Fibroblast of mammary gland (primary cell): ENCODE measurements at regions not wholly inside any gene's neighbourhood (a gene's known extent, or its start where the extent isn't known, plus 50 kb on each side); places are given as distances from the start of the nearest gene placed in this dataset.

ENCODE experiments used
- DNase-seq: peaks from one replicate; pipeline ENCODE4 v3.0.0-alpha.2; 2010; ENCODE audit warnings: low read depth
- H3K4me3 ChIP-seq: 2 replicates; pipeline ENCODE4 v1.5.1; 2011; ENCODE audit warnings: low read depth, mild to moderate bottlenecking, low read length, moderate library complexity; ENCODE audit not compliant: control insufficient read depth
- CTCF ChIP-seq: conservative IDR thresholded peaks from 2 replicates; pipeline ENCODE4 v1.5.1; 2011; ENCODE audit warnings: low read depth, low read length, inconsistent platforms; ENCODE audit not compliant: control insufficient read depth, insufficient read depth

GRCh38 chr6:48881551-48881950, 581.5 kb downstream of the MMUT start:
- peak; percentile 53 for DNase-seq
- TF ChIP-seq CTCF: no peak
- no peak overlapping the region for H3K4me3 ChIP-seq

GRCh38 chr6:48869595-48869994, 593.5 kb downstream of the MMUT start:
- no peak for TF ChIP-seq CTCF
- no peak for DNase-seq
- H3K4me3 ChIP-seq: no peak overlapping the region

- TF ChIP-seq CTCF: no peak
- DNase-seq: no peak
- H3K4me3 ChIP-seq: no peak overlapping the region
Observed at GRCh38 chr6:48866682-48867081, 596.4 kb downstream of the MMUT start.

GRCh38 chr6:48860175-48860574, 602.9 kb downstream of the MMUT start:
- TF ChIP-seq CTCF: no peak
- no peak for DNase-seq

GRCh38 chr6:48859562-48860123, 603.4 kb downstream of the MMUT start:
- DNase-seq: no peak
- no peak for TF ChIP-seq CTCF

More at GRCh38 chr6:48860175-48860574, 602.9 kb downstream of the MMUT start:
- H3K4me3 ChIP-seq: no peak overlapping the region

GRCh38 chr6:48845219-48845618, 617.8 kb downstream of the MMUT start:
- H3K4me3 ChIP-seq: no peak overlapping the region
- DNase-seq: no peak
- no peak for TF ChIP-seq CTCF

More at GRCh38 chr6:48859562-48860123, 603.4 kb downstream of the MMUT start:
- no peak overlapping the region for H3K4me3 ChIP-seq

GRCh38 chr6:48844696-48845095, 618.4 kb downstream of the MMUT start:
- no peak overlapping the region for H3K4me3 ChIP-seq
- DNase-seq: no peak
- TF ChIP-seq CTCF: no peak
